H1 (cell line): ENCODE measurements at regions not wholly inside any gene's neighbourhood (a gene's known extent, or its start where the extent isn't known, plus 50 kb on each side); places are given as distances from the start of the nearest gene placed in this dataset.
"Not testable (repeated sequence)": the region's sequence is repeated elsewhere in the genome, so short reads cannot be mapped to it uniquely, and the experiment has no call there.

Source experiments
- CTCF ChIA-PET: fragments of 300-600 bp; sonication (Branson Sonifier 250); formaldehyde crosslinking; loops from one replicate; lab custom pipeline; 2021; ENCODE audit not compliant: partially characterized antibody; lab: Charles Lee
- POLR2A ChIA-PET: fragments of 300-600 bp; sonication (Branson Sonifier 250); formaldehyde crosslinking; loops from one replicate; lab custom pipeline; 2021; ENCODE audit warnings: inconsistent platforms; ENCODE audit not compliant: partially characterized antibody; lab: Charles Lee
- DNase-seq, 2 experiments: peaks; one replicate each; pipeline versions ENCODE4 v3.0.0 to v3.0.0-alpha.2; 2010 to 2022; ENCODE audit warnings: low spot score in 2 of 2, low read depth in 1 of 2, mixed read lengths in 1 of 2
- FAIRE-seq: peaks from 2 replicates; lab custom pipeline; 2011; peaks lifted over from hg19 to GRCh38; lab: Jason Lieb, UNC
- H2AFZ ChIP-seq: 2 replicates; pipeline ENCODE4 v1.8.1; 2012; ENCODE audit warnings: low read length, inconsistent platforms
- H2AK5ac ChIP-seq: 2 replicates; pipeline ENCODE4 v1.6.1; 2013; ENCODE audit warnings: low read depth, low read length
- H2BK120ac ChIP-seq: replicated peaks from 2 replicates; pipeline ENCODE3; 2013; ENCODE audit warnings: low read depth, low read length, inconsistent platforms
- H2BK12ac ChIP-seq: 2 replicates; pipeline ENCODE4 v1.6.1; 2013; ENCODE audit warnings: low read depth, low read length
- H2BK15ac ChIP-seq: 2 replicates; pipeline ENCODE4 v1.6.1; 2013; ENCODE audit warnings: low read length
- H2BK20ac ChIP-seq: 2 replicates; pipeline ENCODE4 v1.6.1; 2013; ENCODE audit warnings: low read length
- H2BK5ac ChIP-seq: 2 replicates; pipeline ENCODE4 v1.6.1; 2013; ENCODE audit warnings: low read depth, low read length
- H3K14ac ChIP-seq: 2 replicates; pipeline ENCODE4 v1.6.1; 2013; ENCODE audit warnings: inconsistent platforms; ENCODE audit not compliant: insufficient read length
- H3K18ac ChIP-seq: 2 replicates; pipeline ENCODE4 v1.6.1; 2013; ENCODE audit warnings: low read length; ENCODE audit errors: extremely low read depth
- H3K23ac ChIP-seq: 2 replicates; pipeline ENCODE4 v1.6.1; 2013; ENCODE audit warnings: inconsistent platforms; ENCODE audit not compliant: insufficient read length
- H3K23me2 ChIP-seq: 2 replicates; pipeline ENCODE4 v1.6.1; 2013; ENCODE audit warnings: low read depth, low read length
- H3K27ac ChIP-seq: 2 replicates; pipeline ENCODE4 v1.6.1; 2011; ENCODE audit warnings: low read depth, low read length, inconsistent platforms
- H3K27me3 ChIP-seq, 4 experiments: replicated peaks in 1 of 4; 1 replicate in 1 of 4; 2 replicates in 3 of 4; pipeline versions ENCODE4 v1.6.1 to v1.8.1; 2011 to 2013; ENCODE audit warnings: low read length in 3 of 4, mild to moderate bottlenecking in 3 of 4, inconsistent platforms in 2 of 4, mixed read lengths in 2 of 4, moderate library complexity in 1 of 4; ENCODE audit not compliant: control insufficient read depth in 3 of 4, insufficient read depth in 3 of 4; ENCODE audit errors: extremely low read depth in 1 of 4
- H3K36me3 ChIP-seq, 4 experiments: 2 replicates each; pipeline versions ENCODE4 v1.6.1 to v1.8.1; 2011 to 2013; ENCODE audit warnings: mild to moderate bottlenecking in 4 of 4, low read length in 3 of 4, moderate library complexity in 2 of 4, control low read depth in 1 of 4, inconsistent platforms in 1 of 4; ENCODE audit not compliant: insufficient read depth in 4 of 4, control insufficient read depth in 2 of 4
- H3K4ac ChIP-seq: replicated peaks from 2 replicates; pipeline ENCODE3; 2013; ENCODE audit warnings: low read length, low read depth, mixed read lengths, inconsistent platforms; ENCODE audit not compliant: insufficient read length
- H3K4me1 ChIP-seq, 4 experiments: replicated peaks in 1 of 4; 1 replicate in 1 of 4; 2 replicates in 3 of 4; pipeline versions ENCODE4 v1.6.1 to v1.8.1; 2011 to 2013; ENCODE audit warnings: low read length in 3 of 4, inconsistent platforms in 2 of 4, mixed read lengths in 1 of 4; ENCODE audit not compliant: insufficient read depth in 4 of 4, control insufficient read depth in 3 of 4
- H3K4me2 ChIP-seq, 2 experiments: 2 replicates each; pipeline versions ENCODE4 v1.6.1 to v1.8.1; 2011 to 2013; ENCODE audit warnings: low read depth in 2 of 2, low read length in 2 of 2, control low read depth in 1 of 2, inconsistent platforms in 1 of 2, mild to moderate bottlenecking in 1 of 2; ENCODE audit not compliant: insufficient read depth in 1 of 2
- H3K4me3 ChIP-seq, 4 experiments: fragments of 200-600, 300-600 bp in 1 of 4; sonication (generic), shearing (Covaris generic), sonication (Bioruptor Twin) in 1 of 4; 2 replicates each; pipeline versions ENCODE4 v1.5.1 to v1.8.1; 2011 to 2016; ENCODE audit warnings: low read length in 4 of 4, low read depth in 3 of 4, control low read depth in 2 of 4, inconsistent platforms in 2 of 4, mild to moderate bottlenecking in 2 of 4, mixed read lengths in 1 of 4, moderate library complexity in 1 of 4; ENCODE audit not compliant: insufficient read depth in 2 of 4; ENCODE audit errors: extremely low read depth in 1 of 4
- H3K56ac ChIP-seq: replicated peaks from 2 replicates; pipeline ENCODE3; 2013; ENCODE audit warnings: low read depth, mild to moderate bottlenecking, mixed read lengths, low read length, inconsistent platforms; ENCODE audit not compliant: insufficient read length
- H3K79me1 ChIP-seq: 2 replicates; pipeline ENCODE4 v1.6.1; 2013; ENCODE audit warnings: low read depth, low read length, control low read depth
- H3K79me2 ChIP-seq, 2 experiments: 2 replicates each; pipeline versions ENCODE4 v1.6.1 to v1.8.1; 2012 to 2013; ENCODE audit warnings: low read length in 2 of 2, mild to moderate bottlenecking in 2 of 2, inconsistent platforms in 1 of 2; ENCODE audit not compliant: insufficient read depth in 2 of 2, control insufficient read depth in 1 of 2
- H3K9ac ChIP-seq, 4 experiments: replicated peaks in 1 of 4; 1 replicate in 1 of 4; 2 replicates in 3 of 4; pipeline versions ENCODE4 v1.6.1 to v1.8.1; 2011 to 2013; ENCODE audit warnings: low read depth in 3 of 4, low read length in 3 of 4, control low read depth in 2 of 4, mild to moderate bottlenecking in 2 of 4, moderate library complexity in 2 of 4, inconsistent platforms in 1 of 4; ENCODE audit errors: extremely low read depth in 1 of 4
- H3K9me3 ChIP-seq, 2 experiments: 2 replicates each; pipeline versions ENCODE4 v1.6.1 to v1.8.1; 2012 to 2013; ENCODE audit warnings: mild to moderate bottlenecking in 2 of 2, moderate library complexity in 2 of 2, control low read depth in 1 of 2, inconsistent platforms in 1 of 2, low read depth in 1 of 2, low read length in 1 of 2, mixed read lengths in 1 of 2; ENCODE audit not compliant: insufficient read depth in 2 of 2
- H4K20me1 ChIP-seq, 2 experiments: replicated peaks in 1 of 2; 2 replicates each; pipeline versions ENCODE3 to v1.8.1; 2011 to 2013; ENCODE audit warnings: inconsistent platforms in 2 of 2, low read length in 2 of 2, mild to moderate bottlenecking in 1 of 2; ENCODE audit not compliant: insufficient read depth in 2 of 2, control insufficient read depth in 1 of 2
- H4K5ac ChIP-seq: 2 replicates; pipeline ENCODE4 v1.6.1; 2013; ENCODE audit warnings: low read length, low read depth, mixed read lengths, inconsistent platforms; ENCODE audit not compliant: insufficient read length
- H4K8ac ChIP-seq: 2 replicates; pipeline ENCODE4 v1.8.0; 2013; ENCODE audit warnings: mild to moderate bottlenecking, moderate library complexity, low read length, inconsistent platforms; ENCODE audit not compliant: insufficient read depth; ENCODE audit errors: extremely low read depth
- H4K91ac ChIP-seq: replicated peaks from 2 replicates; pipeline ENCODE3; 2013; ENCODE audit warnings: low read length, mixed read lengths, inconsistent platforms; ENCODE audit not compliant: insufficient read length
- KDM1A ChIP-seq: fragments of 200-600, 300-600 bp; sonication (generic); IDR thresholded peaks from 2 replicates; pipeline ENCODE4 v1.7.1; 2016; ENCODE audit warnings: mild to moderate bottlenecking, low read length, borderline replicate concordance
- WGBS, 2 experiments: shearing (Covaris generic) in 1 of 2; methylation state at CpG; one replicate each; pipeline versions ENCODE4 v1.1.6 to v1.1.7; 2013 to 2015; ENCODE audit warnings: low lambda C conversion rate in 2 of 2, mixed read lengths in 2 of 2, inconsistent platforms in 1 of 2, low coverage in 1 of 2, missing lambda C conversion rate in 1 of 2; ENCODE audit not compliant: insufficient replicate concordance in 2 of 2, insufficient coverage in 1 of 2, insufficient read length in 1 of 2; ENCODE audit errors: extremely low coverage in 1 of 2, missing lambda C conversion rate in 1 of 2; 5-methylcytosine and 5-hydroxymethylcytosine counted together

DNA sequence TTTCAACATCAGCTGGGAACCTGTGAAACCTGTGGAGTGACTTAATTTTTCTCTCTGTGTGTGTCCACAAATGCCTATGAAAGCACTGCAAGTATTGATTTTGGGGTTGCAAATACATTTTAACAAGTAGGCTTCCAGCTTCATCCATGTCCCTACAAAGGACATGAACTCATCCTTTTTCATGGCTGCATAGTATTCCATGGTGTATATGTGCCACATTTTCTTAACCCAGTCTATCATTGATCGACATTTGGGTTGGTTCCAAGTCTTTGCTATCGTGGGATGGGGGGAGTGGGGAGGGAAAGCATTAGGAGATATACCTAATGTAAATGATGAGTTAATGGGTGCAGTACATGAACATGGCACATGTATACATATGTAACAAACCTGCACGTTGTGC, 711.3 kb downstream of the LTN1 start:
- H3K18ac ChIP-seq, H4K20me1 ChIP-seq, FAIRE-seq, H3K4me2 ChIP-seq, H3K4ac ChIP-seq, H2BK120ac ChIP-seq, H3K27me3 ChIP-seq, H4K91ac ChIP-seq, H3K4me1 ChIP-seq, H3K9me3 ChIP-seq, H2BK12ac ChIP-seq, H3K79me2 ChIP-seq, H3K23me2 ChIP-seq, H2BK15ac ChIP-seq, POLR2A ChIA-PET, H2BK20ac ChIP-seq, H4K8ac ChIP-seq, H3K4me3 ChIP-seq, H3K9ac ChIP-seq, H2BK5ac ChIP-seq, H3K23ac ChIP-seq, H2AFZ ChIP-seq, CTCF ChIA-PET, H2AK5ac ChIP-seq, H3K14ac ChIP-seq, H4K5ac ChIP-seq, H3K27ac ChIP-seq, DNase-seq, H3K79me1 ChIP-seq, H3K36me3 ChIP-seq, H3K56ac ChIP-seq: not testable (repeated sequence)
- peak; percentile 86 for TF ChIP-seq KDM1A
- 95% methylated on average over 3 of the region's 3 CpGs; no CpG with 5 or more reads in 1 of the 2 experiments for WGBS, 2 experiments
